ENCODE measurements at regions not wholly inside any gene's neighbourhood (a gene's known extent, or its start where the extent isn't known, plus 50 kb on each side); places are given as distances from the start of the nearest gene placed in this dataset.
"Not testable (repeated sequence)": the region's sequence is repeated elsewhere in the genome, so short reads cannot be mapped to it uniquely, and the experiment has no call there.

DNA sequence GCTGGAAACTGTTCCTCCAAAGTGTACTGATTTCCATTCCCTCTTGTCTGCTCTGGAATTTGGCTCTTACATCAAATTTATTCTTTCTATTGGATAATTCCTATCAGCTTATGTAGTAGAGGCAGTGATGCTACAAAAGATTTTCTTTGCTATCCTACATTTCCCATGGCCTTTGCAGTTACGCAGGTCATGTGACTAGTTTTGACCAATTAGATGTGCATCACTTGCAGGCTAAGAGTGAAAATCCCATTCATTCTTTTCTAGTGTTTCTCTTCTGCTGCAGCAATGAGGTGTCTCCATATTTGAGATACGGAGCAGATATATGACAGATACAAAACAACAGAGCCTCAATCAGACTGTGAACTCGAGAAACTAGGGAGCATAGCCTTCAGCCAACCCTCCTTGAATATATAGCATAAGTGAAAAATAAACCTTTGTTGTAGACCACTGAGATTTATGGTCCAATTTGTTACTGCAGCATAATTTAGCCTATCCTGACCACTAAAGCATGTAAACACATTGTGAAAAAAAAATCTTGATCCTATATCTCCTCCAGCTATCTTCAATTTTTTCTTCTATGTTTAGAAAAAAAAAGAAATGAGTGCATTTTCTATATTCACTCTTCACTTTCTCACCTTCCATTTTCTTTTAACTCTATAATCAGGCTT, 102.0 kb downstream of the HNMT start:
- no peak for TF ChIP-seq CTCF (IDR thresholded peaks at IDR 0.05; ENCODE audit: extremely low read depth, insufficient read depth, missing control alignments)
- in situ Hi-C loops (cut with MboI; ENCODE audit: low pct_unique_long_range_greater_than_20kb, low sequenced_read_pairs, unreplicated experiment), result no loop called here
- DNase-seq (ENCODE audit: low spot score), result no peak

DNA sequence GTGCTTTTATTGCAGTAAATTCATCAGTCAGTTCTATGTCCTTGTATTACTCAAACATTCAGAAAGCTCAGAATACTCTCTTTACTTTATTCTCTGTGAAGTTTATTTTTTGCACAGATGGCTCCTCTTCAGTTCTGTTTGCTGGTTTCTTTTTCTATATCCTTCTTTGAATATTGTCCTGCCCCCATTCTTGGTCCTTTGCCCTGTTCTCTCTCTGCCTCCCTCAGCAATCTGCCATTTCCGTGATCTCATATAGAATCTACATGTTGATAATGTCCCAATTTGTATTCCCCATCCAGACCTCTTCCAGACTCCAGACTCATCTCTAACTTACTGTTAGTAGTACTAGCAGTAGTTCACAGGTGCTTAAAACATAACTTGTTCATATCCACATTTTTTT, 102.6 kb downstream of the HNMT start:
- in situ Hi-C loops (cut with MboI; ENCODE audit: low pct_unique_long_range_greater_than_20kb, low sequenced_read_pairs, unreplicated experiment), result no loop called here
- TF ChIP-seq CTCF (IDR thresholded peaks at IDR 0.05; ENCODE audit: extremely low read depth, insufficient read depth, missing control alignments), result no peak
- DNase-seq (ENCODE audit: low spot score), result no peak

GRCh38 chr2:138068669-138069068, 104.4 kb downstream of the HNMT start:
- in situ Hi-C loops (cut with MboI; ENCODE audit: low pct_unique_long_range_greater_than_20kb, low sequenced_read_pairs, unreplicated experiment); DNase-seq (ENCODE audit: low spot score): not testable (repeated sequence)

DNA sequence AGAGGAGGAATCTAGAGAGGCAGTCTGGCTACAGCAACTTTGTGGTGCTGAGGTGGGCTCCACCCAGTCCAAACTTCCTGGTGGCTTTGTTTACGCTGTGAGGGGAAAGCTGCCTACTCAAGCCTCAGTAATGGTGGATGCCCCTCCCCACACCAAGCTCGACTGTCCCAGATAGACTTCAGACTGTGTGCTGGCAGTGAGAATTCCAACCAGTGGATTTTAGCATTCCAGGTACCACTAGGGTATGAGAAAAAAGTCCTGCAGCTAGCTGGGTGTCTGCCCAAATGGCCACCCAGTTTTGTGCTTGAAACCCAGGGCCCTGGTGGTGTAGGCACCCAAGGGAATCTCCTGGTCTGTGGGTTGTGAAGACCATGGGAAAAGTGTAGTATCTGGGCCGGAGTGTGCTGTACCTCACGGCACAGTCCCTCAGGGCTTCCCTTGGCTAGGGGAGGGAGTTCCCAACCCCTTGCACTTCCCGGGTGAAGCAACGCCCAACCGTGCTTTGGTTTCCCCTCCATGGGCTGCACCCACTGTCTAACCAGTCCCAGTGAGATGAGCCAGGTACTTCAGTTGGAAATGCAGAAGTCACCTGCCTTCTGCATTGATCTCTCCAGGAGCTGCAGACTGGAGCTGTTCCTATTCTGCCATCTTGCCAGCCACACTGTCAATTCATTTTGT, 106.9 kb downstream of the HNMT start:
- DNase-seq (ENCODE audit: low spot score); in situ Hi-C loops (cut with MboI; ENCODE audit: low pct_unique_long_range_greater_than_20kb, low sequenced_read_pairs, unreplicated experiment): not testable (repeated sequence)

DNA sequence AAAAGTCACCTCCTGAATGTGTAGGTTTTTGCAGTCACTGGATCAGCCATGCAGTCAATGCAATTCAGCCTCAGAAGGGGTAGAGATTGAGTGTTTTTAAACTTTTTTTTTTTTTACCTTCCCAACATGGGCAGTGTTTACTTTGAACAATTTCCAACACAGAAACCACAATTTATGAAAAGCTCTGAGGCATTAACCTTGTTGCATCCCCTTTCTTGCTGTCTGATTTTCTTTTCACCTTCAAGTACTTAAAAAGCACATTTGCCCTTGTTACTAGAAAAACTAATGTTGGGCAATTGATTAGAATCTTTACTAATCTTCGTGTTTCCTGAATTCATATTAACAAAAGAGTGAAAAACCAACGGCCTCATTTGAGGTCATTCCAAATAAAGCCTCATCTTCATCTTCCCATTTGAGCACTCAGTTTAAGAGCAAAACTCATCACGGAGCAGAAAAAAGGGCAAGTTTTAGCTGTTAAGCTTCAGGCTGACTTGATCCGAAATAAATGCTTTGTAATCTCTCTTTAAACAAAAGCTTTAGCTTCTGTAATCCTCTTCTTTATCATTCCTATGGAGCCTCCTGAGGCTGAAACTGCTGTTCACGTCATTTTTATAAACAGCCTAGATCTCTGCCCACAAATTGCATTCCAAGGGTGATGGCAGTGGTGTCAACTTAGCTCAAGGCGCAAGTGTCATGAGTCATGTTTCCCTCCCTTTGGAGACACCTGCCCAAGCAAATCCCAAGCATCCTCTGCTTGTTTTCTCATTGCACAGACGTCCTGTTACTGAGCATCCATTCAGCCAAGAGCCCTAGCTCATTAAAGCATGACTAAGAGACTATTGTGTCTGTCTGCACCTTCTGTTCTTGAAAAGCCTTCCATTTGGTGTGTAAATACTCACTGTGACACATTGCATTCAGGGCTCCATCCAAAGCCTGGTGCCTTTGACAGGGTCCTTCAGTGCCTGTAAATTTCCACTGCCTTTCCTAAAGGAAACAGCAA, 107.7 kb downstream of the HNMT start:
- TF ChIP-seq CTCF (IDR thresholded peaks at IDR 0.05; ENCODE audit: extremely low read depth, insufficient read depth, missing control alignments), result no peak
- in situ Hi-C loops (cut with MboI; ENCODE audit: low pct_unique_long_range_greater_than_20kb, low sequenced_read_pairs, unreplicated experiment), result no loop called here
- no peak for DNase-seq (ENCODE audit: low spot score)

DNA sequence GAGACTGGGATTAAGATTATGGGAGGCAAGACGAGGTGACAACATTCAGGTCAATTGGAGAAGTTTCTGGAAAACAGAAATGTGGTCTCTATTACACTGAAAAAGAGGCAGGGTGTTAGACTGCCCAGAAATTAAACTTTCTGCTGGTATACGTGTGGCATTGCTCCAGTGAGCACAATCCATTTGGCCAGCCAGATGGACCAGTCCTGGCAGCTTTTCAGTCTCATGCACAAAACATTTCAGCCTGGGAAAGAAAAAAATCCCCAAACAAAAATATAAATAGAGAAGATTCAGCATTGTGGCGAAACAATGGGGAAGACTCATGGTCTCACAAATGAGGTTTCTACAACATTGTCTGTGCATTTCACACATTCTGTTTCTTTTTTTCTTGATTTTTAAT, 113.9 kb downstream of the HNMT start:
- in situ Hi-C loops (cut with MboI; ENCODE audit: low pct_unique_long_range_greater_than_20kb, low sequenced_read_pairs, unreplicated experiment), result no loop called here
- no peak for TF ChIP-seq CTCF (IDR thresholded peaks at IDR 0.05; ENCODE audit: extremely low read depth, insufficient read depth, missing control alignments)
- no peak for DNase-seq (ENCODE audit: low spot score)

- in situ Hi-C loops (cut with MboI; ENCODE audit: low pct_unique_long_range_greater_than_20kb, low sequenced_read_pairs, unreplicated experiment), result no loop called here
- no peak for DNase-seq (ENCODE audit: low spot score)
- TF ChIP-seq CTCF (IDR thresholded peaks at IDR 0.05; ENCODE audit: extremely low read depth, insufficient read depth, missing control alignments), result no peak
These were observed 115.7 kb downstream of the HNMT start for GRCh38 chr2:138079976-138080375.
